ENCODE measurements at regions not wholly inside any gene's neighbourhood (a gene's known extent, or its start where the extent isn't known, plus 50 kb on each side); places are given as distances from the start of the nearest gene placed in this dataset.
"Not testable (repeated sequence)": the region's sequence is repeated elsewhere in the genome, so short reads cannot be mapped to it uniquely, and the experiment has no call there.

DNA sequence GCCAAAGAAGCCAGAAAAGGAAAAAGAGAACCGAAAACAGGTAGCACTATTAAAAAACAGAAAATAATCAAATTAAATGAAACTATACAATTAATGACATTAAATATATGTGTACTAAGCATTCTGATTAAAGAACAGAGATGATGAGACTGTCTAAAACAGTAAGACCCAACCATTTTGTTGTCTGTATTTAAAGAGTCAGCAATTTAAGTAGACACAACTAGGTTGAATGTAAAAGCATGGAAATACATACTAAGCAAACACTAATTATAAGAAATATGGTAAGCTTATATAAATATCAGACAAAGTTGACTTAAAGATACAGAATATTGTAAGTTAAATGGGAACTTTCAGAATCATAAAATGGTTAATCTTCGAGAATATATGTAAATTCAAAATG, 774.6 kb upstream of the RAG2 start:
- DNase-seq = no peak

DNA sequence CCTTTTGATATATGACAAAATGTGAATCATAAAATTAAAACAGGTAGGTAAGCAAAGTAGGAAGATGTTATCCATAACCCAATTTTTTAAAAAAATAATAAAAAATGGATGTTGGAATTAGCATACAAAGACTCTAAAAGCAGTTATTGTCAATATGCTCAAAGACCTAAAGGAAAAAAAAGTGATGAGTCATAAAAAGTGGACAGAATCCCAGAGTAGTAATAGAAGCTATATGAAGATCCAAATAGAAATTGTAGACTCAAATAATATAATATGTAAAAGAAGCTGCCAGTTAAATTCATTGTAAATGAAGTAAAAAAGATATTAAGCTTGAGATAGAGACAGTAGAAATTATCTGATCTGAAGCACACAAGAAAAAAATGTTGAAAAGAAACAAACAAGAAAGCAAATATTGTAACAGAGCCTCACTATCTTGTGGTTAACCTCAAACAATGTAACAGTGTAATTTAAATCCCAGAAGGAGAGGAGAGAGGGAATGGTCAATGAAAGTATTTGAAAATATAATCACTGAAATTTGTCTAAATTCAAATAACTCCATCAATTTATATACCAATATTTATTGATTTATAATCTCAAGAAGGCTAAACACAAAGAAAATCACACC, 773.4 kb upstream of the RAG2 start:
- no peak for DNase-seq

DNA sequence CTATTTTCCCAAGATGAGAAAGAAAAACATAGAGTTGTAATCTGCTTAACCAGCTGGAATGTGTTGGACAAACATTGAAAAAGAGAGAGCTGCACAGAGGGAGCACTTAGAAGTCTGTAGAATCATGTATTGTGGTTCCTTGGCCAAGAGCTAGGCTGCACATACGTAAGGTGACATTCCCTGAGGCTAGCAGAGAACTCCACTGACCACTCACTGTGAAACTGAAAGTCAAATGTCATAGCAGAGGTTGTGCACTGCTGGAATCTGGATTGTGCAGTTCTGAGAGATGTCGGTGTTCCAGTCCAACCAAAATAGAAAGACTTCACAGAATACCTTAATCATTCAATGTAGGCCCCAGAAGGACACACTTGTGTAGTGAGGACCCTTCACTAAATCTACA, 772.8 kb upstream of the RAG2 start:
- no peak for DNase-seq

DNA sequence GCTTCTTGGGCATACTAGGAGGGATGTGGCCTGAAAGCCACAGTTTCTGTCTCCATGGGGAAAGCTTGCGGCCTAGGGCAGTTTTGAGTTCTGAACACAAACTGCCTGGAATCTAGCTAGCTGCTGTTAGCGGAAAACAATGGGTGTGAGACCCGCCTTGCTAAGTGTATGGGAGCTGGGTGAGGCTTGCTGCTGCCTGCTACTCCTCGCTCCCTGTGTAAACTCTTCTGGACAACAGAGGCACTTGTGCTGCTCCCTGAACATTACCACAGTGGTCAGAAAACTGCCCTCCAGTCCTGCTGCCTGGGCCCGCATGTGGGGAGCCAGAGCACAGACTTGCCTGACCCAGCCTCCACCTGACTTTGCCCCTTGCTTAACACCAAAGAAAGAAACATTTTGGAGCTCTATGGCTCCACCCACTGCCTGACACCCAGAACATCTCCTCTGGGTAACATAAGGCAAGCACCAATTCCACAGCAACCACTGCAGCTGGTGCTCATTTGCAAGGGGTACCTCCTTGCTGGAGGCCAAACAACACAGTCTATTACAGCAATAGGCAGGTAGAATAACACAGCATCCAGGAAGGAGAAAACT, 766.3 kb upstream of the RAG2 start:
- no peak for DNase-seq

DNA sequence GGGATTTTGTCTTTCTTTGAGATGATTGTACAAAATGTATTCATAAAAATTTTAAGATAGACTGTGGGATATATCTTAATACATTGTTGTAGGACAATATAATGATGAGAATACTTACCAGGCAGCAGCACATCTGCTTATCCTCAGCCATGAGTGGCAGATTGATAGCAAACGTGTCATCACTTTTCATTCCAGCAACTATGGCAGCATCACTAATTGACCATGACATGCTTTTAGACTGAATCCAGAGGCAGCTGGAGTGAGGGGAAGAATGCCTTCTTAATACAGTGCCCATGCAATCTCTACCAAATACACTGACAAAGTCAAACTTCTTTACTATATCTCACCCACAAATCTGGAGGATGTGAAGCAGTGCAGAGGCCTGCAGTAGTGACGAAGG, 755.2 kb upstream of the RAG2 start:
- no peak for DNase-seq

DNA sequence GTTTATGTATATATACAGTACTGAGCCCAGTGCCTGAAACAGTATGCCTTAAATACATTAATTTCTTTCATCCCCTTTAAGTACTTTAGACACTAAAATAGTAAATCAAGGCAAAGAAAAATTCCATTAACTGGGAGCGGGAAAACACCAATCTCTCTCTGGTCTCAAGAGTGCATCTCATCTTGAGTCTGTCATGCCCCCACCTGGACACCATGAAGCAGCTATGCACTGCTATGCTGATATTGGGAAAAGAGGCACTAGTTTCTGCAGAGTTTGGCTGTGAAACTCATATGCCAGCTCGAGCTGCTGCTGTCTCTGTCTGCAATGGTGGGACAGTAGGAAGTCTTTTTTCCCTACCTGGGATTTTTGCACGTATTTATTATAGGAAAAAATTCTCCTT, 754.4 kb upstream of the RAG2 start:
- DNase-seq = no peak

DNA sequence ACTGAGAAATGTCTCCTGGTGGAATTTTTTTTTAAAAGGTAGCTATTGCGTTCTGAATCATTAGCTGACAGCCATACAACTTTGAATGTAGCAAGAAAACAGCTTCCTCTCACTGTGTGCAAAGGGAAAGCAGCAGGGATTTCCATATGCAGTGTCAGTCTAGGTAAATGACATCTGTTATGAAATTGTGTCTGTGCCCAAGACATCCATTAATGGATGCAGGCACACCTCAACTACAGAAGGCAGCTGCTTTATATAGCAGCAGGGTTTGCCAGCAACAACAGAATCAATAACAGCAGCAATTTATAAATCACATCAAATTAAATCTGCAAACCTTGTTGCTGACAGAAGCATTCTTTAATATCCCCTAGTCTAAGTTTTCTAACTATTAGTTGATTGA, 745.3 kb upstream of the RAG2 start:
- no peak for DNase-seq

DNA sequence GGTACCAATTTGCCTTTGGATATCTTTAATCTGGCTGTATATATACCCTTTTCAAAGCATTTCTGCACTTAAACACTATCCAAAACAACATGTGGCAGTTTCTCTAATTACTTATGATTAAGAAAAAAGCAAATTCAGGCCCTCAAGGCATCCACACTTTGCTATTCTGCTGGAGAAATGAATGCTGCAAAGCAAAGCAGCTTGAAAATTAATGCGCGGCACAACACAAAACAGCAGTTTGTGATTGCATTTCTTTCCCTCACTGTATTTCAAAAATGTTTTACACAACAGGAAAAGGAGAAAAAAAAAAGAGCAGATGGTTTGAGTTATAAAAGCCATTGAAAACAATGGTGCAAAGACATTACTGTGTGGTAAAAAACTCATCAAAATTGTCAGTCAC, 738.4 kb upstream of the RAG2 start:
- DNase-seq = no peak

DNA sequence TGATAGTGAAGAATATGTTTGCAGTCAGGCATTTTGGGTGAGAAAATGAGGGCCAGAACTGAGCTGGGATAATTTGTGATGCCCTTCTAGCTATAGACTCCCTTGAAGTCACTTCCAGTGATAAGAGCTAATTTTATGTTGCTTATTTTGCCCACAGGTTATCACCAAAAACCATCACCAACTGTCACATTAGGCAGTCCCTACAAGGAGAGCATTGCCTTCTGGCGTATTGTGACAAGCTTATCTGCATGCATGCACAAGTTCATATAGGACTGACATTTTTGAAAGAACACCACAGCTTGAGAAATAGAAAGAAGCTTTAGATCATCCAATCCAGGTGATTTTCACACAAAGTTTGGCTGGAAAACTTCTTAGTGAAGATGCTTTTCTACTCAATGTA, 735.3 kb upstream of the RAG2 start:
- DNase-seq = no peak

DNA sequence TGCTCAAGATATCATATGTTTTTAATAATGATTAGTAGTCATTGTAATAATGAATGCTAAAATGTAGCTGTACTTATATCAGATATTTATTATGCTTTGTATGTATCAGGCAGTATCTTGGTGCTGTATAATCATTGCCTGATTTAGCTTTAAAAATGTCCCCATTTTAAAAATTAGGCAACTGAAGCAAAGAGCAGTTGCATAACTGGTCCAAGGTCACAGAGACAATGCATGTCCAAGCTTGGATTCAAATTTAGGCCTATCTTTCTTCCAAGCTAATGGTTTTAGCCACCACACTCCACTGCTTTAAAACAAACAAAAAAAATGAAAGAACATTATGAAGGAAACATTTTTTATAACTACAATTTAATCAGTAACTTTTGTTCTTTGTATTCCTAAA, 725.8 kb upstream of the RAG2 start:
- no peak for DNase-seq

DNA sequence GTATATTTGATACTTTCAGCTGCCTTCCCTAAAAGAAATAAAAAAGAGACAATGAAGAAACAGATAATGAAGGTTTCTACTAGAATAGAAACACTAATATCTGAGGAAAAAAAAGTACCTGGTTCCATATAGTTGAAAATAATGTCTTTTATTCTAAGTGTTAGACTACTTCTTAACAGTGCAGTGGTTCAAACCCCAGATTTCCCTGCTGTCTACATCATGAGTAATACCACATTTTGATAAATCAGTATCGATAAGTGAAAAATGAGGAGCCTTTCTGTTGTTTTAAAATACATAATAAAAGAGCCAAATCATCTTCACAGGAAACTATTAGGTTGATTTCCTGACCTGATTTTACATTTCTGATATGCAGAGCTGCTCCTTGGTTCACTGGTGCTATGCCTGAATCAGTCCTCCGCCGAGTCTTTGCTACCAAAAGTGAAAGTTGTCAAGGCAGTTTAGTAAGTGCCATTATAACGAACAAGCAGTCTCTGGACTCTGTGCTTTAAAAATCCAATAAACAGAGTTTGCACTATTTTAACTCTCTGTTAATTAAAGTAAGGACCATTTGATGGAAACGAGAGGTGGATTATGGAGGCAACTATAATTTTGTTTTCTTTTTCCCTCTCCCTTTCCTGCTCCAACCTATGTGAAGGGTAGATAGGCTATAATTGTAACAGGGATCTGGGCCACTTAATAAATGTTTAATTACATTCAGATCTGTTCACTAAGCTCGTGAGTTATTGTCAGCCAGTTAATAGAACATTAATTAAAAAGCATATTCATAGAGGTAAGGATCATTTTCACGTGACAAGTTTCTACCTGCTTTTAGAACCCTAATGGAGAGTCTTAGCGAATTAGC, 724.5 kb upstream of the RAG2 start:
- no peak for DNase-seq

DNA sequence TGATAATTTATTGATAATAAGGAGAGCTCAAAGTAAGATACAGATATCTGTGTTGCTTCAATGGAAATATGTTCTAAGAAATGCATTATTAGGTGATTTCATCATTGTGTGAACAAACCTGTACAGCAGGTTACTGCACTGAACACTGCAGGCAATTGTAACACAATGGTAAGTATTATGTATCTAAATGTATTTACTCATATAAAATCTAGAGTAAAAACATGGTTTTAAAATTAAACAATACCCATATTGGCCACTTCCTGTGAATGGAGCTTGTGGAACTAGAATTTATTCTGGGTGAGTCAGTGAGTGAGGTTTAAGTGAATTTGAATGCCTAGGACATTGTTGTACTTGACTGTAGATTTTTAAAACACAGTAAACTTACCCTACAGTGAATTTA, 722.9 kb upstream of the RAG2 start:
- no peak for DNase-seq

DNA sequence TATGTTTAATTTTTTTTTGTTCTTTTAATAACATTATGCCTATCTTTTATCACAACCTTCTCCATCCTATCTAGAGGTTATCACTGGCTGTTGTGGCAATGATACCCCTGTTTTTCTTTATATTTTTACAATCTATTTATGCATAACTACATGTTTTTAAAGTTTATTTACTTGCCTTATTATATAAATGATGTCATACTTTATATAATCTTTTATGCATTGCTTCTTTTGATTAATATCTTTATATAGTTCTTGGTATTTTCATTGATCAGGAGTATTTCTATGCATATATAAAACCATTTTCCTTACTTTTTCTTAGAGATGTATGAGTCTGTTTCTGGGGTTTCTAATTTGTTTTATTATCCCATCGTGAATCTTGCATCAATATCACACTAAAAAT, 719.8 kb upstream of the RAG2 start:
- DNase-seq = no peak

DNA sequence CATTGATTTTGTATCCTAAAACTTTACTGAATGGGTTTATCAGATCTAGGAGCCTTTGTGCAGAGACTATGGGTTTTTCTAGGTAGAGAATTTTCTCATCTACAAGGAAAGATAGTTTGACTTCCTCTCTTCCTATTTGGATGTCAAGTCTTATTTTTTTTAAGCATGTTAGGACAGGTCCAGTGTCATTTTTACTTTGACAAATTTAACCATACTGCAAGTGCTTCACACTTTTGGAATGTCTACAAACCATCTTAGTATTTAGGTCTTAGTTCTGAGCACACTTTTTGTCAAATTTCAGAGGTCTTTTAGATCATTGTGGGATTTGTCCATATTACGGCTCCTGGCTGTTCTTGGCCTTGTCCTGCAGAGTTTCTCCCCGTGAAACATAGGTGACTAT, 715.2 kb upstream of the RAG2 start:
- no peak for DNase-seq

DNA sequence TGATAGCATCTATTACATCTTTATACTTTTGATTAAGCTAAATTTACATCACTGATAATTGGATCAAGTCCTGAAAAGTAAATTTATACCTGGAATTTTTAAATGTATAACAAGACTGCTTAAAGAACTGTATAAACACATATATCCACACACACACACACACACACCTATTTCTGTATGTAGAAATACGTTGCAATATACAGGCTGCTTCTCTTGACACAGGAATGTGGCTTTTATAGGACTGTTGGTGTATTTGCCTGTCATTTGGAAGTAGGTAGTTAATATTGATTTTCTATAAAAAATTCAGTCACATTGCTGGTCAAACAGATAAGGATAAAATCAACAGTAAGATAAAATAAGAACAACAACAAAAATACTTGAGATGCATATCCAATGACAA, 708.5 kb upstream of the RAG2 start:
- DNase-seq = no peak

DNA sequence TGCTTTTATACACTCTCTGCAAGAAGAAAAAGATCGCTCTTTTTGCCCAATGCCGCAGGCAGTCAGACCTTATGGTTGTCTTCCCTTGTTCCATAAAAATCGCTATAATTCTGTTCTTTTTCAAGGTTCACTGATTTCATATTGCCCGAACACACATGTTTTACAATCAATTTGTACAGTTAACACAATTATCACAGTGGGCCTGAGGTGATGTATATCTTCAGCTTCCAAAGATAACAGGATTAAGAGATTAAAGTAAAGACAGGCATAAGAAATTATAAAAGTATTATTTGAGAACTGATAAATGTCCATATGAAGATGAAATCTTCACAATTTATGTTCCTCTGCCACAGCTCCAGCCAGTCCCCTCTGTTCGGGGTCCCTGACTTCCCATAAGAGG, 703.4 kb upstream of the RAG2 start:
- DNase-seq = not testable (repeated sequence)

DNA sequence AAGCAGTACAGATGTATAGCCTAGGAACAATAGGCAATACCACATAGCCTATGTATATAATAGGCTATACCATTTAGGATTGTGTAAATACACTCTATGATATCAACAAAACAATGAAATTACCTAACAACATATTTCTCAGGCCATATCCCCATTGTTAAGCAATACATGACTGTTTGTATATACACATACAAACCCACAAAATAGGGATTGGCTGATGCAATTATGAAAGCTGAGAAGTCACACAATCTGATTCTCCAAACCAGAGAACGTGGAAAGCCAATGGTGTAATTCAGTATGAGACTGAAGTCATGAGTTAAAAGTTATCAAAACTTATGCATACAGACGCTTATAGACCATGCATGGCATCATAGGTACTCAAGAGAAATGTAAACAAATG, 700.1 kb upstream of the RAG2 start:
- no peak for DNase-seq

DNA sequence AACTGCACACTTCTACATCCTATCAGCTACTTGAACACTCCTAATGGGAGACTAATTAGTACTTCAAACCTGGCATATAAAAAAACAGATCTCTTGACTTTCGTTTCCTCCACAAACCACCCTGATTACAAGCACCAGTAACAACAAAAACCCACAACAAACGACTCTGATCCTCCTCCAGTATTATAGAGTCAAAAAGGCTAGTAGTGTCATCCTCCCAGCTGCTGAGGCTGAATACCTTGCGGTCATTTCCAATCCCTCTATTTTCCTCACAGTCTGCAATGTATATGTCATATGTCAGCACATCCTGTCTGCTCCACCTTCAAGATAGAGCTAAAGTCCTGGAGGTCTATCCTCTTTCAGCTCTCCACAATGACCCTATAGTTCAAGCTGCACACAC, 688.9 kb upstream of the RAG2 start:
- no peak for DNase-seq

DNA sequence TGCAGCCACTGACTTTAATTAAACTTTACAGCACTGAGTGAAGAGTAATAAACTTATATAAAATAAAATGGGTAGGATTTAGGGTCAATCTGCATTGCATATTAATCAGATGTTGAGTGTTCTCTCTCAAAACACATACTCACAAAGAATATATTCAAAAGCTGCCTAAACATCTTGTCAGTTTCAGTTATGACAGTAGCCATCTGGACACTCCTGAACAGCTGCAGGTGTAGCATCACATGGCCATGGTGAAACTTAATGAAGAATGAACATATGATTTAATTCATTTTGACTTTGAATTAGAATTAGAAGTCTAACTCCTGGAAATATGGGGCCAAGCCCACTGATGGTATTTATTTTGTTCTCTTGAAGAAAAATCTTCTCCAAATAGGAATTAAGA, 684.3 kb upstream of the RAG2 start:
- DNase-seq = no peak

DNA sequence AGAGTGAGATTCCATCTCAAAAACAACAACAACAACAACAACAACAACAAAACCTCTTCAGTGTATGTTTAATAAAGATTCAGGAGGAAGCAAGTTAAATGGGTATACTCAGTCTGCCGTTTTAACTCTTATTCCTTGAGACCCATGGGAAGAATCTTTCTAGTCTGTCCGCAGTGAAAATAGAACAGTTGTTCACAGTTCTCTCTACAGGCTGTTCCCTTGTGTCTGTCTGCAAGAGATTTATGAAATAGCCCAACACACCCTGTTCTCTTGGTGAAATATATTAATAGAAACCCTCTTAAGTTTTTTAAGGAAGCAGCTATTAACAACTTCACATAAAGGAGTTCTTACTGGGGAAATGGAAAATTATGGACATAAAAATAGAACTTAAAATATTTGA, 682.2 kb upstream of the RAG2 start:
- no peak for DNase-seq

DNA sequence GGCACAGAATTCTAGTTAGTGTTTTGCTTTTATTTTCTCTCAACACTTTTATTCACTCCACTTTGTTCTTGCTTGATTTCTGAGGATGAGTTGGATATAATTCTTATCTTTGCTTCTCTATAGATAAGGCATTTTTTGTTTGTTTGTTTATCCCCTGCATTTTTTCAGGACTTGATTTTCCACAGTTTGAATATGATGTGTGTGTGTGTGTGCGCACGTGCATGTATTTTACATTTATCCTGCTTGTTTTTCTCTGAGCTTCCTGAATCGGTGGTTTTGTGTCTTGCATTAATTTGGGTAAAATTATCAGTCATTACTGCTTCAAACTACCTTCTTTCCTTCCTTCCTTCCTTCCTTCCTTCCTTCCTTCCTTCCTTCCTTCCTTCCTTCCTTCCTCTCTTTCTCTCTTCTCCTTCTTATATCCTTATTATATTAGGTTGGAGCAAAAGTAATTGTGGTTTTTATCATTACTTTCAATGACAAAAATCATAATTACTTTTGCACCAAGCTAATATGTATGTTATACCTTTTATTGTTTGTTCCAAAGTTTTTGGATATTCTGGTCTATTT, 679.9 kb upstream of the RAG2 start:
- no peak for DNase-seq

DNA sequence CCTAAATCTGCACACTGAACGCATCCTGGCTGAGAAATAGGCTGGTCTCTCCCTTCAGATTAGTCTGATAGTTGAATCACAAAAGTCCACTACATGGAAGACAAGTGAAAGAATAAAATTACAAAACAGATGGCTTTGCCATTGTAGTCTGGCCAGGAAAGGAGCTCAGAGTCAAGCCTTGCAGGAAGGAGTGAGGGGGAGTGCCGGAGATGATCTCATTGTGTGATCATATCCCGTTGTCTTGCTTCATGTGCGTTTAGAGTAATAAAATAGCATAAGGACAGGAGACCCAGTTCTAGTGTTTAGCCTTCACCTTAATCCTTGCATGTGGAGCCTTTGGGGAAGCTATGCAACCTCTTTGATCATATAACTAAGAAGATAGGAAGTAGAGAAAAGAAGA, 666.7 kb upstream of the RAG2 start:
- DNase-seq = no peak

DNA sequence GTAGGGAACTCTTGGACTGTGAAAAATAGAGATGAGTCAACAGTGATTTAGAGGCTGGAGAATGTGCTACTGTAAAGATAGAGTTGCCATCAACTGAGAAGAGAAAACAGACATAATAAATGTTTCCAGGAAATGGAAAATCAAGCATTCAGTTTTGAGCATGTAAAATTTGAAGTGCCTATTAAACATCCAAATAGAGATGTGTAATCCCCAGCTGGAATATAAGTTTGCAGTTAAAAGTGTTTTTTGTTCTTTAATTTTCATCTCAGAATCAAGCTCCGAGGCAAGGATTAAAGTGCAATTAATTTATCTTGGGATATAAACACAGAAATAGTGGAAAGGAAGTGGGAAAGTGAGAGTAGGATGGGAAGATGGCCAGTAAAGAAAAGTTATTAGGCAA, 666.0 kb upstream of the RAG2 start:
- DNase-seq = no peak

DNA sequence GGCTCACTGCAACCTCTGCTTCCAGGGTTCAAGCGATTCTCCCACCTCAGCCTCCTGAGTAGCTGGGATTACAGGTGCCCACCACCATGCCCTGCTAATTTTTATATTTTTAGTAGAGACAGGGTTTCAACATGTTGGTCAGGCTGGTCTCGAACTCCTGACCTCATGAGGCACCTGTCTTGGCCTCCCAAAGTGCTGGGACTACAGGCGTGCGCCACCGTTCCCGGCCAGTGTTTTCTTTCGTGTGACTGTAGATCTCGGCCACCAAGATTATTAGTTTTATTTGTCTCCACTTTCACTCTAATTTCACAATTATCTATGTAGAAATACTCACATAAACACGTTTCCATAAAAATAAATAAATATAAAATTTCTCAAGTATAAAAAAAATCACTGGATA, 665.4 kb upstream of the RAG2 start:
- DNase-seq = not testable (repeated sequence)
